ENCODE measurements at regions not wholly inside any gene's neighbourhood (a gene's known extent, or its start where the extent isn't known, plus 50 kb on each side); places are given as distances from the start of the nearest gene placed in this dataset.

DNA sequence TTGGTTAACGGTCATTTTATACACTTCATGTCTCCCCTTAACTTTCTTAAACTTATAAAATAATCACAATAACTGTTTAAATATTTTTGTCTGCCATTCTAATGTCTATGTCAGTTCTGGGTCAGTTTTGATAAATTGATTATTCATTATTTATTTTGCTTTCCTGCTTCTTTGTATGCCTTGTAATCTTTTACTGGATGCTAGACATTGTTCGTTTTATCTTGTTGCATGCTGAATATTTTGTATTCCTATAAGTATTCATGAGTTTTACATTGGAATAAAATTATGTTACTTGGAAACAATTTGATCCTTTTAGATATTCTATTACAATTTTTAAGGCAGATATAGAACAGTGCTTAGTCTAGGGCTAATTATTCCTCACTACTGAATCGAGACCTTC is 952.0 kb downstream of the NR2F1-AS1 start:
- TF ChIP-seq, protein P1, sequence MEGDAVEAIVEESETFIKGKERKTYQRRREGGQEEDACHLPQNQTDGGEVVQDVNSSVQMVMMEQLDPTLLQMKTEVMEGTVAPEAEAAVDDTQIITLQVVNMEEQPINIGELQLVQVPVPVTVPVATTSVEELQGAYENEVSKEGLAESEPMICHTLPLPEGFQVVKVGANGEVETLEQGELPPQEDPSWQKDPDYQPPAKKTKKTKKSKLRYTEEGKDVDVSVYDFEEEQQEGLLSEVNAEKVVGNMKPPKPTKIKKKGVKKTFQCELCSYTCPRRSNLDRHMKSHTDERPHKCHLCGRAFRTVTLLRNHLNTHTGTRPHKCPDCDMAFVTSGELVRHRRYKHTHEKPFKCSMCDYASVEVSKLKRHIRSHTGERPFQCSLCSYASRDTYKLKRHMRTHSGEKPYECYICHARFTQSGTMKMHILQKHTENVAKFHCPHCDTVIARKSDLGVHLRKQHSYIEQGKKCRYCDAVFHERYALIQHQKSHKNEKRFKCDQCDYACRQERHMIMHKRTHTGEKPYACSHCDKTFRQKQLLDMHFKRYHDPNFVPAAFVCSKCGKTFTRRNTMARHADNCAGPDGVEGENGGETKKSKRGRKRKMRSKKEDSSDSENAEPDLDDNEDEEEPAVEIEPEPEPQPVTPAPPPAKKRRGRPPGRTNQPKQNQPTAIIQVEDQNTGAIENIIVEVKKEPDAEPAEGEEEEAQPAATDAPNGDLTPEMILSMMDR (conservative IDR thresholded peaks at IDR 0.05) = no peak
- TF ChIP-seq ZFX (IDR thresholded peaks at IDR 0.05) = no peak
